Hepatocyte (in vitro differentiated cells): ENCODE measurements at regions not wholly inside any gene's neighbourhood (a gene's known extent, or its start where the extent isn't known, plus 50 kb on each side); places are given as distances from the start of the nearest gene placed in this dataset.

ENCODE experiments used
- CTCF ChIP-seq: fragments of 200-600 bp; sonication (generic); IDR thresholded peaks from 2 replicates; pipeline ENCODE4 v1.5.1; 2016; ENCODE audit warnings: antibody characterized with exemption, mild to moderate bottlenecking; ENCODE audit not compliant: poor library complexity
- EZH2 ChIP-seq: fragments of 200-600 bp; sonication (generic); IDR thresholded peaks from 2 replicates; pipeline ENCODE4 v1.6.1; 2016; ENCODE audit warnings: antibody characterized with exemption, mild to moderate bottlenecking, borderline replicate concordance
- EZH2phosphoT487 ChIP-seq: fragments of 200-600 bp; sonication (generic); IDR thresholded peaks from one replicate; pipeline ENCODE4 v1.6.1; 2018; ENCODE audit warnings: antibody characterized with exemption, mild to moderate bottlenecking, low read depth, moderate library complexity; ENCODE audit not compliant: unreplicated experiment, severe bottlenecking

DNA sequence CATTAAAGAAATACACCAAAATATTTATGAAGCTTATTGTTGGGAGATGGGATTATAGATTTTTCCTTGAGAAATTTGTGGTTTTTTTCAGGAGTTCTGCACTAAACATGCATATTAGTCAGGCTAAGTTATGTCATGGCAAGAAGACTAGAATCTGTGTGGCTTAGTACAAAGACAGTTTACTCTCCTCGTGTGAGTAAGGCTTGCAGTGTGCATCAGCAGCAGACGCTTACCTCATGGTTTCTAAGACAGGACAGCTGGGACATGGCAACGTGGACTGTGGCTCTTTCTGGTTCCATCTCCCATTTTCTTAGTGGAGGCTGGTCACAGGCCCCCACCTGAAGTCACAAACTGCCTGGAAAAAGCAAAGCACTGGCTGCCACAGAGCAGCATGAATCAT is 429.6 kb upstream of the VSTM2A start:
- TF ChIP-seq CTCF (no peak), EZH2phosphoT487 (no peak), EZH2 (no peak)
